ENCODE measurements at regions not wholly inside any gene's neighbourhood (a gene's known extent, or its start where the extent isn't known, plus 50 kb on each side); places are given as distances from the start of the nearest gene placed in this dataset.

DNA sequence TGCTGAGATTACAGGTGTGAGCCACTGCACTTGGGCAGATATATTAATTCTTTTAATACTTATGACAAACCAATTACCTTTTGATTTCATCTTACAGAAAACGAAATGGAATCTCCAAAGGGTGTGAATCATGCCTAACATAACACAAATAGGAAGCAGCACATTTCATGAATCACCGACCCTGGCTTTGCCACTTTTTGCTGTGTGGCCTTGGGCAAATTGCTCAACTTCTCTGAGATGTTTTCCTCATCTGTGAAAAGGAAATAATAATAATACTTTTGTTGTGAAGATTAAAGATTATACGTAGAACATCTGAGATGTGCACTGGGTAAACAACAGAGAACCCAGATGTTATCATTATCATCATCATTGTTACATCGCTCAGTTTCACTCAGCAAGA, 50.7 kb upstream of the FREM1 start:
- 31% methylated on average over 4 of the region's 4 CpGs for WGBS (ENCODE audit: insufficient coverage, low coverage, missing lambda C conversion rate)
- CTCF ChIA-PET (ENCODE audit: low intra/inter-chr PET ratio) = no interaction called here
- DNase-seq (ENCODE audit: extremely low read depth in 1 of 4, low spot score in 3 of 4) = no peak
- no peak overlapping the region for H3K4me3 ChIP-seq
- POLR2A ChIA-PET = interaction anchor here (1.3 kb wide), 1 partner anchor 15 kb away, joined by 4 read pairs; no protein-coding TSS in a partner anchor
- H3K4me1 ChIP-seq (replicated peaks in 1 of 2; ENCODE audit: control insufficient read depth in 2 of 2, insufficient read depth in 2 of 2, low read length in 2 of 2) = no peaks in the 10 kb centered on the region; a peak in 2 of 5 replicates
- H3K36me3 ChIP-seq (ENCODE audit: control insufficient read depth, insufficient read depth, low read length) = no peaks in the 10 kb centered on the region
- no peaks in the 10 kb centered on the region for H4K20me1 ChIP-seq (replicated peaks; ENCODE audit: control insufficient read depth, insufficient read depth, low read length)
- no peaks in the 10 kb centered on the region for H3K9me1 ChIP-seq (ENCODE audit: control insufficient read depth, insufficient read depth, low read length)
- H3K79me2 ChIP-seq (ENCODE audit: control insufficient read depth, insufficient read depth, low read length) = no peaks in the 10 kb centered on the region
- intact Hi-C loops (cut with micrococcal nuclease) = no loop called here
- FAIRE-seq = no peak
- peak overlapping the region; percentile 55 for H2AFZ ChIP-seq (ENCODE audit: low read depth, low read length)
- no peak overlapping the region for H3K9ac ChIP-seq (ENCODE audit: insufficient read depth in 1 of 2, low read depth in 2 of 2, low read length in 2 of 2)
- no TSS peak for BruUV-seq (replicated peaks)
- H3K9me3 ChIP-seq (replicated peaks; ENCODE audit: control insufficient read depth, insufficient read depth, low read depth, low read length) = no peaks in the 10 kb centered on the region
- in situ Hi-C loops (cut with MboI) = no loop called here
- no peak for ATAC-seq
- H3K27me3 ChIP-seq (ENCODE audit: control insufficient read depth in 2 of 2, insufficient read depth in 2 of 2, low read length in 2 of 2) = no peaks in the 10 kb centered on the region
- H3K4me2 ChIP-seq (ENCODE audit: insufficient read depth, low read length) = peak overlapping the region; percentile 62; the same call in 1 of the 2 replicates
- no peak overlapping the region for H3K27ac ChIP-seq (ENCODE audit: extremely low read depth, low read depth, low read length)
- no peak for TF ChIP-seq LARP7 (IDR thresholded peaks at IDR 0.05)
- peak; percentile 45 for TF ChIP-seq ZFP36 (IDR thresholded peaks at IDR 0.05; ENCODE audit: low read depth, low read length, partially characterized antibody)
- TF ChIP-seq ZNF766 (CRISPR knock-in tag; conservative IDR thresholded peaks at IDR 0.05) = no peak
- peak; percentile 59 for TF ChIP-seq RBM25 (IDR thresholded peaks at IDR 0.05; ENCODE audit: low read depth, low read length, severe bottlenecking)
- no peak for TF ChIP-seq BRF2 (IDR thresholded peaks at IDR 0.05; ENCODE audit: borderline replicate concordance, insufficient read depth, insufficient read length)
- TF ChIP-seq ZNF76 (CRISPR knock-in tag; IDR thresholded peaks at IDR 0.05; ENCODE audit: borderline replicate concordance) = no peak
- TF ChIP-seq U2AF1 (optimal IDR thresholded peaks at IDR 0.05; ENCODE audit: low read depth, low read length) = no peak
- TF ChIP-seq CBX5 (IDR thresholded peaks at IDR 0.05; ENCODE audit: borderline replicate concordance, low read depth) = no peak
- TF ChIP-seq HMBOX1 (IDR thresholded peaks at IDR 0.05) = no peak
- no peak for TF ChIP-seq POLR2G (IDR thresholded peaks at IDR 0.05; ENCODE audit: low read depth, low read length)
- TF ChIP-seq XRCC5 (IDR thresholded peaks at IDR 0.05; ENCODE audit: low read depth, low read length) = no peak
- TF ChIP-seq, protein P1, sequence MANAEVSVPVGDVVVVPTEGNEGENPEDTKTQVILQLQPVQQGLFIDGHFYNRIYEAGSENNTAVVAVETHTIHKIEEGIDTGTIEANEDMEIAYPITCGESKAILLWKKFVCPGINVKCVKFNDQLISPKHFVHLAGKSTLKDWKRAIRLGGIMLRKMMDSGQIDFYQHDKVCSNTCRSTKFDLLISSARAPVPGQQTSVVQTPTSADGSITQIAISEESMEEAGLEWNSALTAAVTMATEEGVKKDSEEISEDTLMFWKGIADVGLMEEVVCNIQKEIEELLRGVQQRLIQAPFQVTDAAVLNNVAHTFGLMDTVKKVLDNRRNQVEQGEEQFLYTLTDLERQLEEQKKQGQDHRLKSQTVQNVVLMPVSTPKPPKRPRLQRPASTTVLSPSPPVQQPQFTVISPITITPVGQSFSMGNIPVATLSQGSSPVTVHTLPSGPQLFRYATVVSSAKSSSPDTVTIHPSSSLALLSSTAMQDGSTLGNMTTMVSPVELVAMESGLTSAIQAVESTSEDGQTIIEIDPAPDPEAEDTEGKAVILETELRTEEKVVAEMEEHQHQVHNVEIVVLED (CRISPR knock-in tag; IDR thresholded peaks at IDR 0.05) = no peak
- TF ChIP-seq, protein P2, sequence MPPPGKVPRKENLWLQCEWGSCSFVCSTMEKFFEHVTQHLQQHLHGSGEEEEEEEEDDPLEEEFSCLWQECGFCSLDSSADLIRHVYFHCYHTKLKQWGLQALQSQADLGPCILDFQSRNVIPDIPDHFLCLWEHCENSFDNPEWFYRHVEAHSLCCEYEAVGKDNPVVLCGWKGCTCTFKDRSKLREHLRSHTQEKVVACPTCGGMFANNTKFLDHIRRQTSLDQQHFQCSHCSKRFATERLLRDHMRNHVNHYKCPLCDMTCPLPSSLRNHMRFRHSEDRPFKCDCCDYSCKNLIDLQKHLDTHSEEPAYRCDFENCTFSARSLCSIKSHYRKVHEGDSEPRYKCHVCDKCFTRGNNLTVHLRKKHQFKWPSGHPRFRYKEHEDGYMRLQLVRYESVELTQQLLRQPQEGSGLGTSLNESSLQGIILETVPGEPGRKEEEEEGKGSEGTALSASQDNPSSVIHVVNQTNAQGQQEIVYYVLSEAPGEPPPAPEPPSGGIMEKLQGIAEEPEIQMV (tag; conservative IDR thresholded peaks at IDR 0.05; ENCODE audit: low read depth) = no peak
- TF ChIP-seq ZNF3 (CRISPR knock-in tag; IDR thresholded peaks at IDR 0.05) = no peak
- no peak for TF ChIP-seq ZNF23 (CRISPR knock-in tag; IDR thresholded peaks at IDR 0.05)
- TF ChIP-seq, protein P3, sequence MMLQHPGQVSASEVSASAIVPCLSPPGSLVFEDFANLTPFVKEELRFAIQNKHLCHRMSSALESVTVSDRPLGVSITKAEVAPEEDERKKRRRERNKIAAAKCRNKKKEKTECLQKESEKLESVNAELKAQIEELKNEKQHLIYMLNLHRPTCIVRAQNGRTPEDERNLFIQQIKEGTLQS (IDR thresholded peaks at IDR 0.05) = no peak
- TF ChIP-seq, protein P3 (CRISPR knock-in tag; conservative IDR thresholded peaks at IDR 0.05) = no peak
- TF ChIP-seq STAT5A (IDR thresholded peaks at IDR 0.05; ENCODE audit: borderline replicate concordance, low read length) = no peak

All from K562 (cell line).